ENCODE measurements at regions not wholly inside any gene's neighbourhood (a gene's known extent, or its start where the extent isn't known, plus 50 kb on each side); places are given as distances from the start of the nearest gene placed in this dataset.
"Not testable (repeated sequence)": the region's sequence is repeated elsewhere in the genome, so short reads cannot be mapped to it uniquely, and the experiment has no call there.

DNA sequence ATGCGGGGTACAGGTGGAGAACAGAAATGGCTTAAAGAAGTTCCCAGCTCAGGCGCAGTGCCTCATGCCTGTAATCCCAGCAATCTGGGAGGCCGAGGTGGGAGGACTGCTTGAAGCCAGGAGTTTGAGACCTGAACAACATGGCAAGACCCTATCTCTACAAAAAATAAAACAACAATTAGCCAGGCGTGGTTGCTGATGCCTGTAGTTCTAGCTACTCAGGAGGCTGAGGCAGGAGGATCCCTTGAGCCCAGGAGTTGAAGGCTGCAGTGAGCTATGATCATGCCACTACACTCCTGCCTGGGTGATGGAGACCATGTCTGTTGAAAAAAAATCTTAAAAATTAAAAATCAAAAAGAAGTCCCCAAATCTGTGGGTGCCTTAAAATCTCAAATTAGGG lies 228.3 kb upstream of the WSB1 start:
- DNase-seq (ENCODE audit: low read depth): no peak

GRCh38 chr17:27066315-27066714 lies 227.6 kb upstream of the WSB1 start:
- no peak for DNase-seq (ENCODE audit: low read depth)

DNA sequence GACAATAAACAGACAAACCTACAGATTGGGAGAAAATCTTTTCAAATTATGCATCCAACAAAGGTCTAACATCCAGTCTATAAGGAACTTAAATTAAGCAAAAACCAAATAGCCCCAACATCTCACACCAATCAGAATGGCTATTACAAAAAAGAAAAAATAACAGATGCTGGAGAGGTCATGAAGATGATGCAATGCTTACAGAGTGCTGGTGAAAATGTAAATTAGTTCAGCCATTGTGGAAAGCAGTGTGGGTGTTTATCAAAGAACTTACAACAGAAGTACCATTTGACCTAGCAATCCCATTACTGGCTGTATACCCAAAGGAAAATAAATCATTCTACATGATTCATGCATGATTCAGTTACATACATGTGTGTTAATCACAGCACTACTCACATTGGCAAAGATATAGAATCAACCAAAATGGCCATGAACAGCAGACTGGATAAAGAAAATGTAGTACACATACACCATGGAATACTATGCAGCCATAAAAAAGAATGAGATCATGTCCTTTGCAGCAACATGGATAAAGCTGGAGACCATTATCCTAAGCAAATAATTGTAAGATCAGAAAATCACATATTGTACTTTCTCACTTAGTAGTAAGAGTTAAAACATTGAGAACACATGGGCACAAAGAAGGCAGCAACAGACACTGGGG lies 223.9 kb upstream of the WSB1 start:
- no peak for DNase-seq (ENCODE audit: low read depth)

GRCh38 chr17:27070836-27071235 lies 223.1 kb upstream of the WSB1 start:
- DNase-seq (ENCODE audit: low read depth): no peak

GRCh38 chr17:27072885-27073284 lies 221.0 kb upstream of the WSB1 start:
- DNase-seq (ENCODE audit: low read depth): no peak

GRCh38 chr17:27076814-27077213 lies 217.1 kb upstream of the WSB1 start:
- no peak for DNase-seq (ENCODE audit: low read depth)

DNA sequence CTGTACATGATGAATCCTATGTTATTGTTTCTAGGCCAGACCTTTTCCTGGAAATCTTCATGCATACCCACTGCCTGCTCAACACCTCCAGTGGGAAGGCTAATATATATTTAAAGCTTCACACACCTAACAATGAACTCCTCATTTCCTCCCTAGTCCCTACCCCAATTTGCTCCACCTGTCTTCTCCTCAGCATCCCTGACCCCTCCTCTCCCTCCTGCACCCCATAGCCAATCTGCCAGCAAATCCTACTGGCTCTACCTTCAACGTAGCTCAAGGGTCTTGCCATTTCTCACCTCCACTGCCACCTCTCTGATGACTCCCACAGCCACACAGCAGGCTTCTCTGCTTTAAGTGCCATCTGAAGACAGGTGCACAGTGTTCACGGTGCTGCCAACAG lies 215.6 kb upstream of the WSB1 start:
- DNase-seq (ENCODE audit: low read depth): no peak

DNA sequence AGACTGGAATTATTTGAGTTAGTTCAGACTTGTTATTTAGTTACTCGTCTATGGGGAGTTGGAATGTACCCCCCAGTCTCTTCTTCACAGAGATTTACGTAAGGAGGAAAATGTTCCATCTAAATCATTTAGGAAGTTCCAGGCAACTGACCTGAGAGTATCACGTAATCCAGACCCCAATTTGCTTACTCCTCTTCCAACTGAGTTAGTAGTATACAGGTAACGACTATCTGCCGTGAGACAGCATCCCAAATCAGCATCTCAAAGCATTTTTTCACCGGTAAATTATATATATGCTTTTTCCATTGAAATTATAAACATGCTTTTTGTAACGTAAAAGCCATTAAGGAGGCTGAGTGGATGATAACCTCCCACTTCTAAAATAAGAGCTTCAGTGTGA lies 214.3 kb upstream of the WSB1 start:
- DNase-seq (ENCODE audit: low read depth): no peak

DNA sequence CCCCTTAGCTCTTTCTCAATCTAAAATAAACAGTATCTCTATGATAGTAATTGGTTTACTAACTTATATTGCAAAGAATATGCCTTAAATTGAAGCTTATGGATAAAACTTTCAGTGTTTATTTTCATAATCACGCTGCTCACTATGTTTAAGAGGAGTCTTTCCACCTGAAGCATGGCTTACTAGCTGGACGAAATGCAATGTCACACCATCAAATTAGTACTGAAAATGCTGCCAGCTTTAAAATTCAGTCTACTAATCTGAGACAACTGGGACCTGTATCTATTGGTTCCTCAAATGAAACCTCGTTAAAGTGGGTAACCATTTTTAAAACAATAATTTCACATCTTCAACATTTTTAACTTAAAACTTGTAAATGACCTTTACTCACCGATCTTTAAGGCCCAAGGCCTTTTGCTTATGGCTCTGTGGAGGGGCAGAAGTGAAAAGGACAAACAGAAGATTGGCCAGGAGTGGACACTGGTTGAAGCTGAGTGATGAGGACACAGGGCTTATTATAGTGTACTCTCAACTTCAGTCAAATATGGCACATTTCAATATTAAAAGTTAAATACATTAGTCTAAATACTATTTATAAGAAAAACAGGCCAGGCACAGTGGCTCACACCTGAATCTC lies 212.8 kb upstream of the WSB1 start:
- DNase-seq (ENCODE audit: low read depth): no peak

GRCh38 chr17:27082023-27082774 lies 211.7 kb upstream of the WSB1 start:
- DNase-seq (ENCODE audit: low read depth): no peak

GRCh38 chr17:27082775-27083154 lies 211.1 kb upstream of the WSB1 start:
- DNase-seq (ENCODE audit: low read depth): no peak

DNA sequence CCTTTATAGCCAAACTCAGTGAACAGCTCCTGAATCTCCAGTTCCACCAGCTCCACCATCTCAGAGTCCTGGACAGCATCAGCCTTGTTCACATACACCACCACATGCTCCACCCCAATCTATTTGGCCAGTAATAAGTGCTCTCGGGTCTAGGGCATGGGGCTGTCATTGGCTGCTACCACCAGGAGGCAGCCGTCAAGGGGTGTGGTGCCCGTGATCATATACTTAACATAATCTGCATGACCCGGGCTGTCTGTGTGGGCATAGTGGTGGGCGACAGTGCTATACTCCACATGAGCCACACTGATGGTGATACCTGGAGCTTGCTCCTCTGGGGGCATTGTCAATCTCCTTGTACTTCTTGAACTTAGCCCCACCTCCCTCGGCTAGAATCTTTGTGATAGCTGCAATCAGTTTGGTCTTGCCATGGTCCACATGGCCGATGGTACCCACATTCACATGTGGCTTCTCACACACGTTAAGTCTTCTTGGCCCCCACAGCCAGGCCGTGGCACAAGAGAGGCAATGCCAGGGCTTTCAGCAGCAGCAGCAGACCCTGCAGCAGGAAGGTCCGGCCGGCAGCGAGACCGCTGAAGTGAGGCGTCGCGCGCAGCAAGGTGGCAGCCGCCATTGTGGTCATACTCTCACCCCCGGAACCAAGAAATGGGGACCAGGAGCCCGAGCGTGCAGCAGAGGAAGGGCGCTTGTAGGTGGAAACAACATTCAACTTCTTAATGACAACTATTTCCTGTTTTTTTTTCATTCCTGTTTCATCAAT lies 210.3 kb upstream of the WSB1 start:
- DNase-seq (ENCODE audit: low read depth): no peak

GRCh38 chr17:27085517-27085916 lies 208.4 kb upstream of the WSB1 start:
- DNase-seq (ENCODE audit: low read depth): no peak

GRCh38 chr17:27086526-27086925 lies 207.4 kb upstream of the WSB1 start:
- no peak for DNase-seq (ENCODE audit: low read depth)

DNA sequence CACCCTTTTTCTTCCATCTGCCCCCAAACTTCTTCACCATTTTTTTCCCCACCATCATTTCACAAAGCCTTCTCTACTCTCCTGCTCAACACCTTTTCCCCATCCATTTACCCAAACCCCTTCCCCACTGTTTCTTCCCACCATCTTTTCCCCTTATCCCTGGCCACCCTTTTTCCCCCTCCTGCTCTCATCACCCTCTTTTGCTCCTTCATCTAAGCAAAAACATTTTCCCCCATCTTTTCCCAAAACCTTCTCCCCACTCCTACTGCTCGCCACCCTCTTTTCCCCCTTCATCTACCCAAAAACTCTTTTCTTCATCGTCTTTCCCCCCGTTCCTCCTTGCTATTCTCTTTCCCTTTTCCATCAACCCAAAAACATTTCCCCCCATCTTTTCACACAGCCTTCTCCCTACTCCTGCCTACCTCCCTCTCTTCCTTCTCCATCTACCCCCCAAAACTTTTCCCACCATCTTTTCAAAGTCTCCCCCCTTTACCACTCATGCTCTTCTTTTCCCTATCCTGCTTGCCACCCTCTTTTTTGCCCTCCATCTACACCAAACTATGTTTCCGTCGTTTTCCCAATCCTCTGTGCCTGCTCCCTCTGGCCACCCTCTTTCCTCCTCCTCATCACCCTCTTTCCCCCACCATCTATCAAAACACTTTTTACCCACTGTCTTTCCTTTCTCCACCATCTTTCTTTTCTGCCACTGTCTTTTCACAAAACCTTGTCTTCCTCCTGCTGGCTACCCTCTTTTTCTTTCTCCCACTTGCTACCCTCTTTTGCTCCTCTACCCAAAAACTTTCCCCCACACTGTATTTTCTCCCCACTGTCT lies 205.8 kb upstream of the WSB1 start:
- DNase-seq (ENCODE audit: low read depth): no peak

DNA sequence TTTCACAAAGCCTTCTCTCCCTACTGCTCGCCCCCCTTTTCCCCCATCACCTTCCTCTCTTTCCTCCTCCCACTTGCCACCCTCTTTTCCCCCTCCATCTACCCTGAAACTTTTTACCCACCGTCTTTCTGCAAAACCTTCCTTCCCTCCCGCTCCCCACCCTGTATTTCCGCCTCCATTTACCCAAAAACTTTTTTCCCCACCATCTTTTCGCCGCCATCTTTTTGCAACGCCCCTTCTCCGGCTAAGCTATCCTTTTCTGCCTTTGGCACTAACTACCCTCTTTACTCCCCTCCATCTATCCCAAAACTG lies 205.2 kb upstream of the WSB1 start:
- DNase-seq (ENCODE audit: low read depth): no peak

- DNase-seq (ENCODE audit: low read depth): not testable (repeated sequence)
These were observed 204.6 kb upstream of the WSB1 start for GRCh38 chr17:27089079-27089928.

- no peak for DNase-seq (ENCODE audit: low read depth)
These were observed 204.0 kb upstream of the WSB1 start for GRCh38 chr17:27089929-27090247.

DNA sequence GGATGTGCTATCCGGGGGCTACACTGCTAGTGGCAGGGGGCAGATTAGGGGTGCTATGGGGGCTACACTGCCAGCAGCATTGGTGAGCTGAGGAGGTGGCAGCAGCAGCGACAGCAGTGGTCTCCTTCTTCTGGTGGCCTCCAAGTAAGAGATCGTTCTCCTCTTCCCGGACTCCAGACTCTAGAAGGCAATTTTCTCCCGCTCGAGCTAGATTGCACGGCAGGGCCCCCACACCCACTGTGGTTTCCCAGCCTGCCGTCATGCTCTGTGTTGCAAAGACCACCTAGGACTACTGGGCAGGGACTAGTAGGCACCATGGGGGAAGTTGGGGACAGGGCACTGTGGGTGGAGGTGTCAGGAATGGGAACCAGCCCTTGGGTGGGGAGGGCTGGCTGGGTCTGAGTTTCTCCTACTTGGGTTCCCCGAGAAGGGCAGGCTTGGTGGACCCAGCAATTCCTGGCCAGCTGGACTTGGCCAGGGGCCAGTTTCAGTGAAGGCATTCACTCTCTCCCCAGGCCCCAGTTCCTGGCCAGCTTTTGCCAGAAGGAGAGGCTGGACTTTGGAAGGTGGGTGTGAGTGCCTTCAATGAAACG lies 203.4 kb upstream of the WSB1 start:
- DNase-seq (ENCODE audit: low read depth): not testable (repeated sequence)

DNA sequence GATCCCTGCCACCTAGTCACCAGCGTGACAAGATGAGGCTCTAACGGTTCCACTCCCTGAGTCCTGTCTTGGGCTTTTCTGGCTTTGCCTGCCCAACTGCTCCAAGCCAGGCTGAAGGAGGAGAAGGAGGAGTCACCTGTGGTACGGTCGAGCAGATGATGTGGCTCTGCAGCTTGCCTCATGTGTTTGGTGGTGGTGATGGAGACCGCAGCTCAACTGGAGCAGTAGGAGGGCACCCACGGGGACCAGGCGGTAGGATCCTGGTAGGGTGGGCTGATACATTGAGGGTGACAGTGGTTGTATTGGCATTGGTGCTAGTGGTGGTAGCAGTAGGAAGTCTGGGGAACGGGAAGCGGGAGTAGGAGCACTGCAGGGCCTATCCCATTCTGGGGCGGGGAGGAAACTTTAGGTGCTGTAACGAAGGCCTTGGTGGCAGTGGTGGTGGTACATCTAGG lies 202.8 kb upstream of the WSB1 start:
- no peak for DNase-seq (ENCODE audit: low read depth)

GRCh38 chr17:27094179-27094578 lies 199.7 kb upstream of the WSB1 start:
- not testable (repeated sequence) for DNase-seq (ENCODE audit: low read depth)

All from activated T-cell treated with anti-CD3 and anti-CD28 coated beads for 1 hour (primary cell).